IMR-90 (cell line): ENCODE measurements at regions not wholly inside any gene's neighbourhood (a gene's known extent, or its start where the extent isn't known, plus 50 kb on each side); places are given as distances from the start of the nearest gene placed in this dataset.

ENCODE experiments used
- ATAC-seq: fragments of 200-7000 bp; cut with Tn5 transposase; 2 replicates; pipeline ENCODE4 v1.9.1; 2020; ENCODE audit warnings: low read depth, mild to moderate bottlenecking, moderate library complexity
- BruUV-seq: library from RNA; stranded (reverse); fragments of 400-500 nt; replicated peaks from 2 replicates; lab custom pipeline; 2021; lab: Mats Ljungman, UMichigan
- CTCF ChIA-PET: fragments of 300-600 bp; formaldehyde crosslinking; extraction: SDS; loops from one replicate; lab custom pipeline; 2021; ENCODE audit warnings: antibody characterized with exemption; lab: Yijun Ruan, JAX
- POLR2A ChIA-PET: fragments of 300-600 bp; sonication (Branson Sonifier 250); formaldehyde crosslinking; loops from one replicate; lab custom pipeline; 2022; ENCODE audit warnings: antibody characterized with exemption; ENCODE audit not compliant: unreplicated experiment; lab: Charles Lee
- DNase-seq: peaks from one replicate; pipeline ENCODE4 v3.0.0; 2013
- H2AFZ ChIP-seq: replicated peaks from 2 replicates; pipeline ENCODE3; 2013; ENCODE audit warnings: low read length, mild to moderate bottlenecking; ENCODE audit not compliant: poor library complexity
- H2AK5ac ChIP-seq: 2 replicates; pipeline ENCODE4 v1.6.1; 2013; ENCODE audit warnings: low read depth, low read length, inconsistent platforms
- H2AK9ac ChIP-seq: replicated peaks from 2 replicates; pipeline ENCODE3; 2013; ENCODE audit warnings: mild to moderate bottlenecking, low read depth, low read length, moderate library complexity; ENCODE audit not compliant: poor library complexity
- H2BK120ac ChIP-seq: 2 replicates; pipeline ENCODE4 v1.6.1; 2013; ENCODE audit warnings: low read depth, low read length, inconsistent platforms
- H2BK15ac ChIP-seq: 3 replicates; pipeline ENCODE4 v1.6.1; 2013; ENCODE audit warnings: low read depth, low read length, inconsistent platforms
- H2BK20ac ChIP-seq: 2 replicates; pipeline ENCODE4 v1.6.1; 2013; ENCODE audit warnings: low read depth, mild to moderate bottlenecking, inconsistent platforms, low read length, moderate library complexity
- H2BK5ac ChIP-seq: 2 replicates; pipeline ENCODE4 v1.6.1; 2013; ENCODE audit warnings: mild to moderate bottlenecking, low read depth, low read length, inconsistent platforms; ENCODE audit not compliant: poor library complexity, severe bottlenecking
- H3K14ac ChIP-seq: replicated peaks from 2 replicates; pipeline ENCODE4 v1.6.1; 2013; ENCODE audit warnings: low read depth, low read length, inconsistent platforms
- H3K18ac ChIP-seq: 2 replicates; pipeline ENCODE4 v1.6.1; 2013; ENCODE audit warnings: low read depth, low read length, control low read depth
- H3K23ac ChIP-seq: 2 replicates; pipeline ENCODE4 v1.6.1; 2013; ENCODE audit warnings: low read depth, low read length, inconsistent platforms
- H3K27ac ChIP-seq: 2 replicates; pipeline ENCODE4 v1.5.1; 2013; ENCODE audit warnings: mild to moderate bottlenecking, control low read depth, low read length; ENCODE audit not compliant: insufficient read depth
- H3K27me3 ChIP-seq: 2 replicates; pipeline ENCODE4 v1.6.1; 2013; ENCODE audit warnings: low read length; ENCODE audit not compliant: control insufficient read depth, insufficient read depth
- H3K36me3 ChIP-seq: 2 replicates; pipeline ENCODE4 v1.6.1; 2013; ENCODE audit warnings: low read length, mixed read lengths; ENCODE audit not compliant: control insufficient read depth, insufficient read depth
- H3K4ac ChIP-seq: 2 replicates; pipeline ENCODE4 v1.6.1; 2013; ENCODE audit warnings: low read depth, low read length, inconsistent platforms
- H3K4me1 ChIP-seq: 2 replicates; pipeline ENCODE4 v1.6.1; 2013; ENCODE audit warnings: low read length, mixed read lengths; ENCODE audit not compliant: control insufficient read depth, insufficient read depth
- H3K4me2 ChIP-seq: 2 replicates; pipeline ENCODE4 v1.6.1; 2013; ENCODE audit warnings: low read depth, mild to moderate bottlenecking, control low read depth, low read length, moderate library complexity
- H3K4me3 ChIP-seq: 2 replicates; pipeline ENCODE4 v1.5.1; 2013; ENCODE audit warnings: low read depth, mild to moderate bottlenecking, control low read depth, low read length, moderate library complexity; ENCODE audit not compliant: insufficient read depth
- H3K56ac ChIP-seq: 2 replicates; pipeline ENCODE4 v1.6.1; 2013; ENCODE audit warnings: low read length, inconsistent platforms; ENCODE audit not compliant: insufficient read depth; ENCODE audit errors: extremely low read depth
- H3K79me1 ChIP-seq, 2 experiments: 2 replicates each; pipeline ENCODE4 v1.6.1; 2013; ENCODE audit warnings: low read length in 2 of 2, inconsistent platforms in 1 of 2, low read depth in 1 of 2
- H3K9ac ChIP-seq: 2 replicates; pipeline ENCODE4 v1.6.1; 2013; ENCODE audit warnings: low read depth, low read length, control low read depth
- H3K9me1 ChIP-seq: 2 replicates; pipeline ENCODE4 v1.6.1; 2013; ENCODE audit warnings: low read length, inconsistent platforms; ENCODE audit not compliant: insufficient read depth
- H3K9me3 ChIP-seq: 2 replicates; pipeline ENCODE4 v1.6.1; 2013; ENCODE audit warnings: low read length; ENCODE audit not compliant: control insufficient read depth, insufficient read depth
- H4K20me1 ChIP-seq: 2 replicates; pipeline ENCODE4 v1.6.1; 2013; ENCODE audit warnings: low read length, inconsistent platforms; ENCODE audit not compliant: insufficient read depth
- H4K5ac ChIP-seq: 2 replicates; pipeline ENCODE4 v1.6.1; 2013; ENCODE audit warnings: mild to moderate bottlenecking, low read depth, low read length, control low read depth
- H4K8ac ChIP-seq, 2 experiments: 2 replicates each; pipeline ENCODE4 v1.6.1; 2013; ENCODE audit warnings: low read depth in 2 of 2, low read length in 2 of 2, control low read depth in 1 of 2, inconsistent platforms in 1 of 2
- H4K91ac ChIP-seq: 2 replicates; pipeline ENCODE4 v1.6.1; 2013; ENCODE audit warnings: low read depth, low read length, inconsistent platforms; ENCODE audit not compliant: insufficient read depth
- BHLHE40 ChIP-seq: fragments of 150-350 bp; IDR thresholded peaks from 2 replicates; pipeline ENCODE4 v1.6.1; 2016; ENCODE audit warnings: mild to moderate bottlenecking, low read depth, low read length
- CHD1 ChIP-seq: IDR thresholded peaks from 2 replicates; pipeline ENCODE4 v1.6.1; 2012; ENCODE audit warnings: low read depth, low read length, improper control_type of control experiment
- ELK1 ChIP-seq: fragments of 150-350 bp; IDR thresholded peaks from 2 replicates; pipeline ENCODE4 v1.6.1; 2016; ENCODE audit warnings: low read depth, mild to moderate bottlenecking, low read length, moderate library complexity, borderline replicate concordance
- FOS ChIP-seq: fragments of 150-350 bp; IDR thresholded peaks from 2 replicates; pipeline ENCODE4 v1.6.1; 2016; ENCODE audit warnings: low read depth, low read length
- MAFK ChIP-seq: IDR thresholded peaks from 2 replicates; pipeline ENCODE4 v1.6.1; 2012; ENCODE audit warnings: low read depth, low read length, improper control_type of control experiment
- MAZ ChIP-seq: IDR thresholded peaks from 2 replicates; pipeline ENCODE4 v1.6.1; 2012; ENCODE audit warnings: low read depth, mild to moderate bottlenecking, low read length, improper control_type of control experiment, moderate library complexity, borderline replicate concordance
- NFE2L2 ChIP-seq: fragments of 150-350 bp; IDR thresholded peaks from 2 replicates; pipeline ENCODE4 v1.6.1; 2016; ENCODE audit warnings: low read depth, mild to moderate bottlenecking, low read length
- POLR2A ChIP-seq: IDR thresholded peaks from 2 replicates; pipeline ENCODE4 v1.6.1; 2012; ENCODE audit warnings: mild to moderate bottlenecking, low read depth, low read length
- RAD21 ChIP-seq: IDR thresholded peaks from 2 replicates; pipeline ENCODE4 v1.6.1; 2012; ENCODE audit warnings: low read length, improper control_type of control experiment
- RCOR1 ChIP-seq: IDR thresholded peaks from 2 replicates; pipeline ENCODE4 v1.6.1; 2012; ENCODE audit warnings: mild to moderate bottlenecking, low read length, improper control_type of control experiment; ENCODE audit not compliant: insufficient replicate concordance
- USF2 ChIP-seq: fragments of 150-350 bp; IDR thresholded peaks from 2 replicates; pipeline ENCODE4 v1.6.1; 2017; ENCODE audit warnings: mild to moderate bottlenecking, antibody characterized with exemption, low read length, low read depth
- WGBS, 2 experiments: methylation state at CpG; one replicate each; pipeline versions ENCODE4 v1.1.5 to v1.1.7; 2013; ENCODE audit warnings: missing lambda C conversion rate in 2 of 2; ENCODE audit not compliant: insufficient read length in 1 of 2; ENCODE audit errors: extremely low coverage in 2 of 2; 5-methylcytosine and 5-hydroxymethylcytosine counted together
- dilution Hi-C: fragments of 300-500 bp; cut with HindIII; formaldehyde crosslinking; loops from one replicate; pipeline ENCODE4 v1.14.3; 2018; ENCODE audit warnings: low sequenced_read_pairs; ENCODE audit not compliant: unreplicated experiment
- in situ Hi-C: fragments of 300-500 bp; cut with MboI; formaldehyde crosslinking; loops from 3 replicates; pipeline ENCODE4 v1.14.3; 2019; ENCODE audit warnings: low sequenced_read_pairs, inconsistent platforms, mixed read lengths
- intact Hi-C: fragments of 100-400 bp; cut with micrococcal nuclease; formaldehyde crosslinking; loops from 2 replicates; pipeline ENCODE4 v1.10.0; 2022

- in situ Hi-C loops (no loop called here), dilution Hi-C loops (no loop called here), intact Hi-C loops (no loop called here)
- H4K5ac ChIP-seq: no peak overlapping the region
- H3K18ac ChIP-seq: no peak overlapping the region
- no peak overlapping the region for H3K4me3 ChIP-seq
- H2BK20ac ChIP-seq: no peak overlapping the region
- TF ChIP-seq CHD1: no peak
- no peak for TF ChIP-seq MAFK
- TF ChIP-seq RAD21: no peak
- TF ChIP-seq NFE2L2: no peak
- no peak for TF ChIP-seq MAZ
- no peak for TF ChIP-seq POLR2A
- TF ChIP-seq RCOR1: no peak
- no peak for TF ChIP-seq BHLHE40
- no peak for TF ChIP-seq USF2
- TF ChIP-seq FOS: no peak
- no peak for TF ChIP-seq ELK1
- no peak overlapping the region for H2AFZ ChIP-seq
- no peak overlapping the region for H3K4ac ChIP-seq
- CTCF ChIA-PET: no interaction called here
- no peak overlapping the region for H3K27ac ChIP-seq
- H3K4me1 ChIP-seq: no peaks in the 10 kb centered on the region
- POLR2A ChIA-PET: no interaction called here
- no peak overlapping the region for H4K91ac ChIP-seq
- no peak overlapping the region for H3K14ac ChIP-seq
- no peaks in the 10 kb centered on the region for H3K27me3 ChIP-seq
- no peak overlapping the region for H4K8ac ChIP-seq
- no peak overlapping the region for H3K9ac ChIP-seq
- no peak overlapping the region for H3K23ac ChIP-seq
- H2BK5ac ChIP-seq: no peak overlapping the region
- H3K56ac ChIP-seq: no peak overlapping the region
- no peaks in the 10 kb centered on the region for H4K20me1 ChIP-seq
- H3K9me3 ChIP-seq: no peaks in the 10 kb centered on the region
- H2BK15ac ChIP-seq: no peak overlapping the region
- WGBS, 2 experiments: no CpG with 5 or more reads among the region's 10 CpGs
- no peaks in the 10 kb centered on the region for H3K9me1 ChIP-seq
- no peak overlapping the region for H2AK9ac ChIP-seq
- no peaks in the 10 kb centered on the region for H3K36me3 ChIP-seq
- DNase-seq (no peak), ATAC-seq (no peak)
- H2AK5ac ChIP-seq: no peak overlapping the region
- no peaks in the 10 kb centered on the region for H3K79me1 ChIP-seq
- H2BK120ac ChIP-seq: no peak overlapping the region
- H3K4me2 ChIP-seq: no peak overlapping the region
- BruUV-seq: no TSS peak
These were observed 83.5 kb upstream of the CDC42BPA start for GRCh38 chr1:227401562-227402342.
